B cell (primary cell): ENCODE measurements at regions not wholly inside any gene's neighbourhood (a gene's known extent, or its start where the extent isn't known, plus 50 kb on each side); places are given as distances from the start of the nearest gene placed in this dataset.

ENCODE experiments used
- ATAC-seq: fragments of 200-7000 bp; cut with Tn5 transposase; one replicate; pipeline ENCODE4 v1.10.0; 2021; ENCODE audit warnings: low read depth, mild to moderate bottlenecking, moderate number of reproducible peaks, moderate library complexity
- CTCF ChIA-PET: fragments of 350-600 bp; sonication (Branson Sonifier 250); formaldehyde crosslinking; loops from one replicate; lab custom pipeline; 2021; ENCODE audit warnings: antibody characterized with exemption, inconsistent platforms; lab: Charles Lee
- POLR2A ChIA-PET: fragments of 350-600 bp; sonication (Branson Sonifier 250); formaldehyde crosslinking; loops from one replicate; lab custom pipeline; 2021; ENCODE audit warnings: antibody characterized with exemption; lab: Charles Lee
- DNase-seq: peaks from one replicate; pipeline ENCODE4 v3.0.0; 2013
- H2AFZ ChIP-seq: 2 replicates; pipeline ENCODE4 v1.6.1; 2012; ENCODE audit warnings: mild to moderate bottlenecking, low read depth, low read length; ENCODE audit not compliant: insufficient read depth, poor library complexity, severe bottlenecking
- H3K27ac ChIP-seq, 2 donors: 1 replicate in 1 of 2; 2 replicates in 1 of 2; pipeline ENCODE4 v1.5.1; 2012 to 2013; ENCODE audit warnings: low read length in 2 of 2, mild to moderate bottlenecking in 2 of 2, moderate library complexity in 1 of 2
- H3K27me3 ChIP-seq, 4 experiments: fragments of 200-600 bp in 1 of 4; sonication (generic) in 1 of 4; replicated peaks in 1 of 4; 1 replicate in 2 of 4; 2 replicates in 2 of 4; pipeline versions ENCODE4 v1.6.1 to v1.7.0; 2013 to 2016; ENCODE audit warnings: low read length in 3 of 4, mild to moderate bottlenecking in 2 of 4, mixed read lengths in 1 of 4, moderate library complexity in 1 of 4; ENCODE audit not compliant: insufficient read depth in 4 of 4, control insufficient read depth in 3 of 4; ENCODE audit errors: control extremely low read depth in 1 of 4
- H3K36me3 ChIP-seq, 2 experiments: replicated peaks in 1 of 2; 1 replicate in 1 of 2; 2 replicates in 1 of 2; pipeline versions ENCODE4 v1.6.1 to v1.7.1; 2013; ENCODE audit warnings: low read length in 1 of 2; ENCODE audit not compliant: insufficient read depth in 2 of 2, control insufficient read depth in 1 of 2; ENCODE audit errors: control extremely low read depth in 1 of 2, extremely low read depth in 1 of 2
- H3K4me1 ChIP-seq, 2 donors: fragments of 200-600 bp in 1 of 2; sonication (generic) in 1 of 2; 1 replicate in 1 of 2; 2 replicates in 1 of 2; pipeline versions ENCODE4 v1.5.1 to v1.6.1; 2013 to 2017; ENCODE audit warnings: low read length in 2 of 2; ENCODE audit not compliant: control insufficient read depth in 2 of 2, insufficient read depth in 2 of 2
- H3K4me2 ChIP-seq: replicated peaks from 2 replicates; pipeline ENCODE3; 2012; ENCODE audit warnings: mild to moderate bottlenecking, low read depth, low read length; ENCODE audit not compliant: poor library complexity, severe bottlenecking
- H3K4me3 ChIP-seq, 5 experiments: fragments of 200-600 bp in 1 of 5; sonication (generic) in 1 of 5; 1 replicate in 3 of 5; 2 replicates in 2 of 5; pipeline versions ENCODE4 v1.5.1 to v1.7.0; 2011 to 2016; ENCODE audit warnings: low read length in 4 of 5, mild to moderate bottlenecking in 4 of 5, low read depth in 2 of 5, control low read depth in 1 of 5, moderate library complexity in 1 of 5; ENCODE audit not compliant: insufficient read depth in 1 of 5; ENCODE audit errors: control extremely low read depth in 1 of 5, extremely low read depth in 1 of 5
- H3K79me2 ChIP-seq: fragments of 200-600 bp; sonication (generic); one replicate; pipeline ENCODE4 v1.6.0; 2016; ENCODE audit warnings: low read length; ENCODE audit not compliant: control insufficient read depth, insufficient read depth
- H3K9ac ChIP-seq: fragments of 200-600 bp; sonication (generic); 2 replicates; pipeline ENCODE4 v1.6.1; 2017; ENCODE audit warnings: mild to moderate bottlenecking, low read length, moderate library complexity
- H3K9me3 ChIP-seq, 3 donors: one replicate each; pipeline versions ENCODE4 v1.6.1 to v1.7.1; 2013; ENCODE audit warnings: low read length in 2 of 3; ENCODE audit not compliant: control insufficient read depth in 2 of 3, insufficient read depth in 1 of 3; ENCODE audit errors: control extremely low read depth in 1 of 3
- H4K20me1 ChIP-seq: 2 replicates; pipeline ENCODE4 v1.6.0; 2012; ENCODE audit warnings: mild to moderate bottlenecking, low read length; ENCODE audit not compliant: insufficient read depth, control insufficient read depth, poor library complexity, severe bottlenecking
- H3K27ac Mint-ChIP-seq: one replicate; pipeline ENCODE4 v1.8.0; 2021; ENCODE audit warnings: mixed read lengths
- H3K27me3 Mint-ChIP-seq: one replicate; pipeline ENCODE4 v1.8.0; 2021; ENCODE audit warnings: mixed read lengths
- H3K4me1 Mint-ChIP-seq: one replicate; pipeline ENCODE4 v1.8.0; 2021; ENCODE audit warnings: mixed read lengths
- H3K4me3 Mint-ChIP-seq: one replicate; pipeline ENCODE4 v1.8.0; 2021; ENCODE audit warnings: mixed read lengths
- H3K9me3 Mint-ChIP-seq: one replicate; pipeline ENCODE4 v1.8.0; 2022; ENCODE audit warnings: mixed read lengths; ENCODE audit not compliant: insufficient read depth
- CTCF ChIP-seq: fragments of 200-600 bp; IDR thresholded peaks from one replicate; pipeline ENCODE4 v1.8.0; 2022; ENCODE audit warnings: antibody characterized with exemption, mild to moderate bottlenecking
- EZH2 ChIP-seq: IDR thresholded peaks from 2 replicates; pipeline ENCODE4 v1.6.1; 2012; ENCODE audit warnings: borderline replicate concordance, low read depth, mild to moderate bottlenecking, moderate library complexity, low read length; ENCODE audit not compliant: insufficient read depth, poor library complexity, severe bottlenecking
- WGBS: methylation state at CpG from one replicate; pipeline ENCODE4 v1.1.5; 2013; ENCODE audit warnings: missing lambda C conversion rate; ENCODE audit not compliant: insufficient coverage; 5-methylcytosine and 5-hydroxymethylcytosine counted together
- intact Hi-C: fragments of 100-400 bp; cut with micrococcal nuclease; formaldehyde crosslinking; loops from one replicate; pipeline ENCODE4 v1.10.0; 2022

DNA sequence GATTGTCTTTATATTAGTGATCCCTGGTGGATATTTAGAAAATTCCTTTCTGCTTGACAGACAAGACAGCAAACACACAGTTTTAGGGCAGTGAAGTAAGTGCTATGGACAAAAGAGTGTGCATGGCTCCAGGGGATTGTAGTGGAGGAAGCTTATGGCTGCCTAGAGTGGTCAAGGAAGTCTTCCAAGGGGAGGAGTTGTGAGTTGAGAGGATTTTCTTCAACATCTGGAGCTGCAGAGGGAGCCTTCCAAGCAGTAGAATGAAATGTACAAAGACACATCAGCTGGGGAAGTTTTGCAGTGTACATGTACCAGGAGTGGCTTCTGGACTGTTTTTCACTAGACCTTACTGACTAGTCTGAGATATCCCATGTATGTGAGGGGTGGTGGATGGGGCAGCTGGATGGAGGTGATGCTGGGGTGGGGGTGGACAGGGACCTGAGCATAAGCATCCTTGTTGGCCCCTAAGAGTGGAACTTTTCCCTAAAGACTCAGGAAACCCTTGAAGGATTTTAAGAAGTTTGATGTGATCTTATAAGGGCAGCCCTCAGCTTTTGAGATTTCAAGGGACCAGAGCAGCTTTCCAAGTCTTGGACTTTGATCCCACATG is 160.5 kb upstream of the TAPT1 start:
- Mint-ChIP-seq H3K9me3 (no peaks in the 10 kb centered on the region), H3K27ac (no peak overlapping the region), H3K4me1 (no peaks in the 10 kb centered on the region), H3K4me3 (no peak overlapping the region), H3K27me3 (peaks cover 4% of the 10 kb centered on the region)
- CTCF ChIA-PET, result no interaction called here
- H3K27me3 ChIP-seq, result peaks cover 0 to 5% (median 0%) of the 10 kb centered on the region in 4 experiments
- H3K4me3 ChIP-seq, result no peak overlapping the region
- intact Hi-C loops, result no loop called here
- H3K4me1 ChIP-seq, result no peaks in the 10 kb centered on the region
- no peaks in the 10 kb centered on the region for H3K79me2 ChIP-seq
- H4K20me1 ChIP-seq, result no peaks in the 10 kb centered on the region
- H3K4me2 ChIP-seq, result no peak overlapping the region
- no peak for DNase-seq
- no peak overlapping the region for H3K9ac ChIP-seq
- H2AFZ ChIP-seq, result no peak overlapping the region
- H3K36me3 ChIP-seq, result no peaks in the 10 kb centered on the region
- H3K27ac ChIP-seq, result no peak overlapping the region
- no peak for ATAC-seq
- POLR2A ChIA-PET, result no interaction called here
- no peaks in the 10 kb centered on the region for H3K9me3 ChIP-seq
- TF ChIP-seq CTCF (no peak), EZH2 (no peak)

GRCh38 chr4:16384576-16384975 is 158.3 kb upstream of the TAPT1 start:
- Histone ChIP-seq H3K9me3 (no peaks in the 10 kb centered on the region), H3K27ac (no peak overlapping the region), H3K4me3 (no peak overlapping the region), H2AFZ (no peak overlapping the region), H3K36me3 (no peaks in the 10 kb centered on the region), H3K9ac (no peak overlapping the region), H3K27me3 (no peaks in the 10 kb centered on the region), H3K79me2 (no peaks in the 10 kb centered on the region), H3K4me2 (no peak overlapping the region), H3K4me1 (no peaks in the 10 kb centered on the region), H4K20me1 (no peaks in the 10 kb centered on the region)
- Mint-ChIP-seq H3K27me3 (peaks cover 4% of the 10 kb centered on the region), H3K4me3 (no peak overlapping the region), H3K4me1 (no peaks in the 10 kb centered on the region), H3K9me3 (no peaks in the 10 kb centered on the region), H3K27ac (no peak overlapping the region)
- POLR2A ChIA-PET, result no interaction called here
- WGBS, result 89% methylated on average over 2 of the region's 6 CpGs
- ATAC-seq (no peak), DNase-seq (no peak)
- TF ChIP-seq CTCF (no peak), EZH2 (no peak)
- CTCF ChIA-PET, result no interaction called here
- intact Hi-C loops, result no loop called here
